ENCODE measurements at regions not wholly inside any gene's neighbourhood (a gene's known extent, or its start where the extent isn't known, plus 50 kb on each side); places are given as distances from the start of the nearest gene placed in this dataset.

- peak; percentile 31 to 93 (median 84) for DNase-seq
Observed at GRCh38 chr9:6703898-6704639, 53.7 kb upstream of the KDM4C start.

DNA sequence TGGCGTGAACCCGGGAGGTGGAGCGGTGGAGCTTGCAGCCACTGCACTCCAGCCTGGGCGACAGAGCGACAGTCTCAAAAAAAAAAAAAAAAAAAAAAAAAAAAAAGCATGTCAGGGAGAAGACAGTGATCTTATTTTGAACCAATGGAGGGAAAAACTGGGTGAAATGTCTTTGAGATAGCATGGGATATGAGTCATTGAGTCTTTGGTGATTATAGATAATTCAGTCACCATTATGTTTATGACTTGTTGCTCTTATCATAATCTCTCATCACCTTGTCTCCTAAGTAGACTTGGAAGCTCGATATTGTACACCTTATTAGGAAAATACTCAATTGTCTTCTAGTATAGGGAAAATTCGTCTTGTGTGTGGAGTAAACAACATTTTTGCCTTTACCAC lies 55.1 kb upstream of the KDM4C start:
- no peak for DNase-seq

GRCh38 chr9:6696178-6696577 lies 50.6 kb upstream of the GLDC start:
- no peak for DNase-seq

GRCh38 chr9:6695121-6695814 lies 49.7 kb upstream of the GLDC start:
- DNase-seq = no peak

Measured in hypothalamus (tissue), 51 donors.